MM.1S (cell line): ENCODE measurements at regions not wholly inside any gene's neighbourhood (a gene's known extent, or its start where the extent isn't known, plus 50 kb on each side); places are given as distances from the start of the nearest gene placed in this dataset.
A peak's percentile ranks its signal among the peaks of the same experiment; 100 is the strongest.

Experiments used
- DNase-seq: peaks from one replicate; pipeline ENCODE4 v3.0.0-alpha.2; 2015
- H2AFZ ChIP-seq: fragments of 300-600 bp; sonication (generic); 2 replicates; pipeline ENCODE4 v1.6.0; 2016; ENCODE audit warnings: antibody characterized with exemption, low read length
- H3F3A ChIP-seq: fragments of 300-600 bp; sonication (generic); 2 replicates; pipeline ENCODE4 v1.6.1; 2016; ENCODE audit warnings: mild to moderate bottlenecking, antibody characterized with exemption, low read length, moderate library complexity, mixed read lengths; ENCODE audit not compliant: insufficient read depth
- H3K27ac ChIP-seq: fragments of 300-600 bp; sonication (generic); 2 replicates; pipeline ENCODE4 v1.5.1; 2016; ENCODE audit warnings: mild to moderate bottlenecking, low read length
- H3K27me3 ChIP-seq: fragments of 300-600 bp; sonication (generic); replicated peaks from 2 replicates; pipeline ENCODE4 v1.6.0; 2016; ENCODE audit warnings: low read length; ENCODE audit not compliant: insufficient read depth
- H3K36me3 ChIP-seq: fragments of 300-600 bp; sonication (generic); replicated peaks from 2 replicates; pipeline ENCODE4 v1.6.1; 2016; ENCODE audit warnings: mild to moderate bottlenecking, low read length, mixed read lengths; ENCODE audit not compliant: insufficient read depth
- H3K4me1 ChIP-seq: fragments of 300-600 bp; sonication (generic); 2 replicates; pipeline ENCODE4 v1.6.1; 2016; ENCODE audit warnings: low read length, mixed read lengths
- H3K4me2 ChIP-seq: fragments of 300-600 bp; sonication (generic); 2 replicates; pipeline ENCODE4 v1.6.0; 2016; ENCODE audit warnings: low read depth, low read length
- H3K4me3 ChIP-seq: fragments of 300-600 bp; sonication (generic); 2 replicates; pipeline ENCODE4 v1.5.1; 2016; ENCODE audit warnings: low read length, mixed read lengths
- H3K79me2 ChIP-seq: fragments of 300-600 bp; sonication (generic); 2 replicates; pipeline ENCODE4 v1.6.1; 2016; ENCODE audit warnings: mixed run types, low read length, mixed read lengths
- H3K9ac ChIP-seq: fragments of 300-600 bp; sonication (generic); 2 replicates; pipeline ENCODE4 v1.6.1; 2016; ENCODE audit warnings: low read length, mixed read lengths
- H3K9me2 ChIP-seq: fragments of 300-600 bp; sonication (generic); replicated peaks from 2 replicates; pipeline ENCODE4 v1.6.1; 2016; ENCODE audit warnings: mild to moderate bottlenecking, low read length, mixed read lengths; ENCODE audit not compliant: insufficient read depth
- H3K9me3 ChIP-seq: fragments of 300-600 bp; sonication (generic); replicated peaks from 2 replicates; pipeline ENCODE4 v1.6.1; 2016; ENCODE audit warnings: mild to moderate bottlenecking, low read length, mixed read lengths; ENCODE audit not compliant: insufficient read depth
- H4K20me1 ChIP-seq: fragments of 300-600 bp; sonication (generic); 2 replicates; pipeline ENCODE4 v1.6.1; 2016; ENCODE audit warnings: mild to moderate bottlenecking, low read length, moderate library complexity, mixed read lengths; ENCODE audit not compliant: insufficient read depth
- EZH2 ChIP-seq: fragments of 300-600 bp; sonication (generic); optimal IDR thresholded peaks from 2 replicates; pipeline ENCODE3; 2017; ENCODE audit warnings: low read depth, mild to moderate bottlenecking, antibody characterized with exemption, low read length, mixed read lengths
- EZH2phosphoT487 ChIP-seq: fragments of 300-600 bp; sonication (generic); IDR thresholded peaks from 2 replicates; pipeline ENCODE4 v1.6.1; 2018; ENCODE audit warnings: antibody characterized with exemption, low read length
- TF ChIP-seq, protein P1 (sequence below): fragments of 300-600 bp; sonication (generic); IDR thresholded peaks from 2 replicates; pipeline ENCODE4 v1.5.1; 2016; ENCODE audit warnings: antibody characterized with exemption, low read length, mixed read lengths

DNA sequence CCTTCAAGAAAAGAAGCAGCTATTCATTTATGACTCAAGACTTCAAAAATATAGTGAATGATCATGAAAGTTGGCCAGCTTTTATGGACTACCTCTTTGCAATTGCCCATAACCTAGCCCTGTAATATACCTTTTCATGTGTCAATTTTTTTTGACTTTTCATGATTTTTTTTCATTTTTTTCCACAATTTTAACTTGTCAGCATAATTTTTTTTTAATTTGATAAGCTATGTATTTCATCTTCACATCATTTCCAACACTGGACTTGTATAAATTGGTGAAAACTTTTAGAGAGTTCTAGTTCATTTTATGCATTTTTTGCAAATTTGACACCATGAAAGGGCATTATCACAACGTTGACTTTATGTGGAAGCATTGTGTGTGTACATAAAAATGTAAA, 220.8 kb upstream of the NFE2L3 start:
- no peak overlapping the region for H3K27ac ChIP-seq
- TF ChIP-seq EZH2phosphoT487, result no peak
- TF ChIP-seq EZH2, result no peak
- TF ChIP-seq, protein P1, sequence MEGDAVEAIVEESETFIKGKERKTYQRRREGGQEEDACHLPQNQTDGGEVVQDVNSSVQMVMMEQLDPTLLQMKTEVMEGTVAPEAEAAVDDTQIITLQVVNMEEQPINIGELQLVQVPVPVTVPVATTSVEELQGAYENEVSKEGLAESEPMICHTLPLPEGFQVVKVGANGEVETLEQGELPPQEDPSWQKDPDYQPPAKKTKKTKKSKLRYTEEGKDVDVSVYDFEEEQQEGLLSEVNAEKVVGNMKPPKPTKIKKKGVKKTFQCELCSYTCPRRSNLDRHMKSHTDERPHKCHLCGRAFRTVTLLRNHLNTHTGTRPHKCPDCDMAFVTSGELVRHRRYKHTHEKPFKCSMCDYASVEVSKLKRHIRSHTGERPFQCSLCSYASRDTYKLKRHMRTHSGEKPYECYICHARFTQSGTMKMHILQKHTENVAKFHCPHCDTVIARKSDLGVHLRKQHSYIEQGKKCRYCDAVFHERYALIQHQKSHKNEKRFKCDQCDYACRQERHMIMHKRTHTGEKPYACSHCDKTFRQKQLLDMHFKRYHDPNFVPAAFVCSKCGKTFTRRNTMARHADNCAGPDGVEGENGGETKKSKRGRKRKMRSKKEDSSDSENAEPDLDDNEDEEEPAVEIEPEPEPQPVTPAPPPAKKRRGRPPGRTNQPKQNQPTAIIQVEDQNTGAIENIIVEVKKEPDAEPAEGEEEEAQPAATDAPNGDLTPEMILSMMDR, result no peak
- no peak for DNase-seq
- H3K36me3 ChIP-seq, result no peaks in the 10 kb centered on the region
- H3K9me3 ChIP-seq, result no peaks in the 10 kb centered on the region
- H3K4me2 ChIP-seq, result no peak overlapping the region
- no peaks in the 10 kb centered on the region for H3K9me2 ChIP-seq
- H3K27me3 ChIP-seq, result no peaks in the 10 kb centered on the region
- no peaks in the 10 kb centered on the region for H3F3A ChIP-seq
- no peak overlapping the region for H2AFZ ChIP-seq
- H3K4me3 ChIP-seq, result no peak overlapping the region
- no peaks in the 10 kb centered on the region for H3K79me2 ChIP-seq
- H3K9ac ChIP-seq, result no peak overlapping the region
- H4K20me1 ChIP-seq, result no peaks in the 10 kb centered on the region
- H3K4me1 ChIP-seq, result no peaks in the 10 kb centered on the region

DNA sequence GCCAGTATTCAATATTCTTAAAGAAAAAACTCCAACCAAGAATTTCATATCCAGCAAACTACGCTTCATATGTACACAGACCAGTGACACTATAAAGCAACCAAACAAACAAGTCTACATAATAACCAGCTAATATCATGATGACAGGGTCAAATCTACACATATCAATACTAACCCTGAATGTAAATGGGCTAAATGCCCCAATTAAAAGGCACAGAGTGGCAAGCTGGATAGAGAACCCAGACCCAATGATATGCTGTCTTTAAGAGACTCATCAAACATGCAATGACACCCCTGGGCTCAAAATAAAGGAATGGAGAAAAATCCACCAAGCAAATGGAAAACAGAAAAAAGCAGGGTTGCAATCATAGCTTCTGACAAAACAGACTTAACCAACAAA, 218.1 kb upstream of the NFE2L3 start:
- H3K4me1 ChIP-seq, result no peaks in the 10 kb centered on the region
- no peaks in the 10 kb centered on the region for H3K36me3 ChIP-seq
- H3K27ac ChIP-seq, result no peak overlapping the region
- H2AFZ ChIP-seq, result no peak overlapping the region
- no peak overlapping the region for H3K9ac ChIP-seq
- no peaks in the 10 kb centered on the region for H3F3A ChIP-seq
- no peaks in the 10 kb centered on the region for H3K27me3 ChIP-seq
- no peaks in the 10 kb centered on the region for H4K20me1 ChIP-seq
- no peaks in the 10 kb centered on the region for H3K9me2 ChIP-seq
- H3K9me3 ChIP-seq, result no peaks in the 10 kb centered on the region
- DNase-seq, result no peak
- H3K4me3 ChIP-seq, result no peak overlapping the region
- no peak for TF ChIP-seq EZH2
- TF ChIP-seq, protein P1, result no peak
- no peak for TF ChIP-seq EZH2phosphoT487
- no peaks in the 10 kb centered on the region for H3K79me2 ChIP-seq
- H3K4me2 ChIP-seq, result no peak overlapping the region

DNA sequence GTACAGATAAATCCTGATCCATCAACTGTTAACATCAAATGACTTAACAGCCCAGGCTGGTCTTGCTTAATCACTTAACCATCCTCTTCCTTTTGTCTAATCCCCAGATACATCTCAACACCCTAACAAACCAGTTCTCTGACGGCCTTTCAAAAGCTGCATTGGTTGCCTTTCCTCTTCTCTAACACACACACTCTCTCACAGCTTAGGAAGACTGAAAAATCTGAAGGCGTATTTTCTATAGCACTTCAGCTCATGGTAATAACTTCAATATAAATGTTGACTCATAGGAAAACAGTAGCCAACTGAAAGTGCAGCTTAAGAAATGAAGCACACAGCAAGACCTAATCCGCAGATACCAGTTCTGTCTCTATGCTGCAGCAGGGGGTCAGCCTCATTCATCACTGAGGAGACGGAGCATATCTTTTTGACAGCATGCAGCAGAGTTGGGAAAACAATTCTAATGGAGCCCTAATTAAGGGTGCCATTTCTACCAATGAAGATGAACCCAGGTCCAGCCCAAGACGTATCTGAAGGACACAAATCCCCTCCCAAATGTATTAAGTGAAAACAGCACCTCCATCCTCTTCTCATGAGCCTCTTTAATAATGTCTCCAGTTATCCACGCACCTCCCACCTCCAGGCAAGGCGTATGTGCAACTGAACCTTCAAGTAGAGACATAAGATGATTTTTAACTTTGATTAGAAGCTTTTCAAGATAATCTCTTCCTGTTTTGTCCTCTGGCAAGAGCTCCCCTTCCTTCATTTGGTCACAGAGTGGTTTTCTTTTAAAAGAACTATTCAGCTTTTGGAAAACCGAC, 211.7 kb upstream of the NFE2L3 start:
- H4K20me1 ChIP-seq, result no peaks in the 10 kb centered on the region
- H2AFZ ChIP-seq, result peak overlapping the region; percentile 55
- no peak for TF ChIP-seq EZH2phosphoT487
- TF ChIP-seq, protein P1, result no peak
- no peak for TF ChIP-seq EZH2
- H3K36me3 ChIP-seq, result no peaks in the 10 kb centered on the region
- H3K27ac ChIP-seq, result peak overlapping the region; percentile 74
- H3F3A ChIP-seq, result peaks cover 17% of the 10 kb centered on the region
- H3K9me2 ChIP-seq, result no peaks in the 10 kb centered on the region
- H3K4me2 ChIP-seq, result peak overlapping the region; percentile 84
- peak overlapping the region; percentile 44 for H3K4me3 ChIP-seq
- peak overlapping the region; percentile 55 for H3K9ac ChIP-seq
- H3K79me2 ChIP-seq, result no peaks in the 10 kb centered on the region
- DNase-seq, result no peak
- H3K4me1 ChIP-seq, result peaks cover 14% of the 10 kb centered on the region
- H3K9me3 ChIP-seq, result no peaks in the 10 kb centered on the region
- H3K27me3 ChIP-seq, result no peaks in the 10 kb centered on the region
